Stomach smooth muscle (tissue), 2 donors: ENCODE measurements at regions not wholly inside any gene's neighbourhood (a gene's known extent, or its start where the extent isn't known, plus 50 kb on each side); places are given as distances from the start of the nearest gene placed in this dataset.

ENCODE experiments used
- H3K27ac ChIP-seq: one replicate; pipeline ENCODE4 v1.7.0; 2013; ENCODE audit warnings: mild to moderate bottlenecking, low read length, inconsistent platforms
- H3K27me3 ChIP-seq, 2 donors: one replicate each; pipeline ENCODE4 v1.7.0; 2013; ENCODE audit warnings: low read length in 2 of 2; ENCODE audit not compliant: insufficient read depth in 2 of 2, control insufficient read depth in 1 of 2
- H3K36me3 ChIP-seq, 2 donors: one replicate each; pipeline ENCODE4 v1.7.0; 2013; ENCODE audit warnings: low read length in 2 of 2; ENCODE audit not compliant: control insufficient read depth in 2 of 2, insufficient read depth in 2 of 2
- H3K4me1 ChIP-seq: one replicate; pipeline ENCODE4 v1.7.0; 2013; ENCODE audit warnings: low read length; ENCODE audit not compliant: control insufficient read depth, insufficient read depth
- H3K4me3 ChIP-seq, 2 donors: one replicate each; pipeline ENCODE4 v1.7.0; 2013; ENCODE audit warnings: low read length in 2 of 2
- H3K9ac ChIP-seq, 2 donors: one replicate each; pipeline ENCODE4 v1.7.0; 2013; ENCODE audit warnings: low read length in 2 of 2, mild to moderate bottlenecking in 1 of 2
- H3K9me3 ChIP-seq, 2 donors: one replicate each; pipeline ENCODE4 v1.7.0; 2013; ENCODE audit warnings: low read length in 2 of 2; ENCODE audit not compliant: control insufficient read depth in 2 of 2
- donor health status: healthy.
- donor health status: Pancreatic carcinoma.

GRCh38 chr3:124631727-124632126, 98.5 kb upstream of the UMPS start:
- Histone ChIP-seq H3K9me3 (no peaks in the 10 kb centered on the region), H3K27ac (no peak overlapping the region)

DNA sequence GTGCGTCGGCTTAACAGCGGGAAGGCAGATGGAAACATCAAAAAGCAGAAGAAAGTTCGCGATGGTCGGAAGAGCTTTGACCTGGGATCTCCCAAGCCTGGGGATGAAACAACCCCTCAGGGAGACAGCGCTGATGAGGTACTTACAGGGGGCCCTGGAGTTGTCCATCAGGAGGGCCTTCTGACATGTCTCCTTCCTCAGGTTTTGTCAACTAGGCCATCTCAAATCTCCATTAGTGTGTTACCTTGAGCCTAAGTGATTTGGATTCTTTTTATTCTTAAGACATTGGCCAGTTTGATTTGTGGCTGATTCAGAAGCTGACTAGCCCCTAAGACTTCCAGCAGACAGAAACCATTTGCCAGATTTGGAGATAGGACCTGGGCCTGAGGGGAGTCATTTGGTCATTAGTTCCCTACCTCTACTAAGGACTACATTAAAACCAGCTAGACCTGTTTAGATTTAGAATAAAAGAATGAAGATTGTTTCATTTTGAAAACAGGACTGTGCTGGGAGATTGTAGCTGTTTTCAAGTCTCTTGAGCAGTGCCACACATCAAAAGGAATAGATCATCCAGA, 97.6 kb upstream of the UMPS start:
- H3K4me1 ChIP-seq, result peaks cover 5% of the 10 kb centered on the region
- H3K9me3 ChIP-seq, result no peaks in the 10 kb centered on the region
- H3K27me3 ChIP-seq, result no peaks in the 10 kb centered on the region
- H3K36me3 ChIP-seq, result peaks cover 6 to 10% of the 10 kb centered on the region in 2 donors
- no peak overlapping the region for H3K27ac ChIP-seq
- no peak overlapping the region for H3K4me3 ChIP-seq
- H3K9ac ChIP-seq, result no peak overlapping the region

More at GRCh38 chr3:124631727-124632126, 98.5 kb upstream of the UMPS start:
- peaks cover 6 to 9% of the 10 kb centered on the region in 2 donors for H3K36me3 ChIP-seq
- H3K9ac ChIP-seq, result no peak overlapping the region
- H3K4me3 ChIP-seq, result no peak overlapping the region
- no peaks in the 10 kb centered on the region for H3K27me3 ChIP-seq
- H3K4me1 ChIP-seq, result peaks cover 4% of the 10 kb centered on the region

DNA sequence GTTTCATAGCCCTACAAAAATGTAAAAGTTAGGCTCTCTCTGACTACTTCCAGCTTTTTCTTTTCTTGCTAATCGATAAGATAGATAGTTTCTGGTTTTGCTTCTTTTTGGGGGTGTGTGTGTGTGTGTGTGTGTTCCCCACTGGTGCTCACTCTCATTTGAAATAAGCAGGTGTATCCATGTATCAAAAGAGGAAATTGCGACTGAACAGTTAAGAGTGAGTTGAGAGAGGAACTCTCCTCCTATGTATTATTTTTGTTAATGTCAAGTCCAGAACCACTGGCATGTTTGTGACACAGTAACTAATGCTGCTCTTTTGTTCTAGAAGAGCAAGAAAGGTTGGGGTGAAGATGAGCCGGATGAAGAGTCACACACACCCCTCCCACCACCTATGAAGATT, 96.7 kb upstream of the UMPS start:
- H3K4me3 ChIP-seq, result no peak overlapping the region
- no peak overlapping the region for H3K27ac ChIP-seq
- no peaks in the 10 kb centered on the region for H3K9me3 ChIP-seq
- H3K36me3 ChIP-seq, result peaks cover 6 to 10% of the 10 kb centered on the region in 2 donors
- H3K9ac ChIP-seq, result no peak overlapping the region
- H3K4me1 ChIP-seq, result peaks cover 5% of the 10 kb centered on the region
- no peaks in the 10 kb centered on the region for H3K27me3 ChIP-seq

DNA sequence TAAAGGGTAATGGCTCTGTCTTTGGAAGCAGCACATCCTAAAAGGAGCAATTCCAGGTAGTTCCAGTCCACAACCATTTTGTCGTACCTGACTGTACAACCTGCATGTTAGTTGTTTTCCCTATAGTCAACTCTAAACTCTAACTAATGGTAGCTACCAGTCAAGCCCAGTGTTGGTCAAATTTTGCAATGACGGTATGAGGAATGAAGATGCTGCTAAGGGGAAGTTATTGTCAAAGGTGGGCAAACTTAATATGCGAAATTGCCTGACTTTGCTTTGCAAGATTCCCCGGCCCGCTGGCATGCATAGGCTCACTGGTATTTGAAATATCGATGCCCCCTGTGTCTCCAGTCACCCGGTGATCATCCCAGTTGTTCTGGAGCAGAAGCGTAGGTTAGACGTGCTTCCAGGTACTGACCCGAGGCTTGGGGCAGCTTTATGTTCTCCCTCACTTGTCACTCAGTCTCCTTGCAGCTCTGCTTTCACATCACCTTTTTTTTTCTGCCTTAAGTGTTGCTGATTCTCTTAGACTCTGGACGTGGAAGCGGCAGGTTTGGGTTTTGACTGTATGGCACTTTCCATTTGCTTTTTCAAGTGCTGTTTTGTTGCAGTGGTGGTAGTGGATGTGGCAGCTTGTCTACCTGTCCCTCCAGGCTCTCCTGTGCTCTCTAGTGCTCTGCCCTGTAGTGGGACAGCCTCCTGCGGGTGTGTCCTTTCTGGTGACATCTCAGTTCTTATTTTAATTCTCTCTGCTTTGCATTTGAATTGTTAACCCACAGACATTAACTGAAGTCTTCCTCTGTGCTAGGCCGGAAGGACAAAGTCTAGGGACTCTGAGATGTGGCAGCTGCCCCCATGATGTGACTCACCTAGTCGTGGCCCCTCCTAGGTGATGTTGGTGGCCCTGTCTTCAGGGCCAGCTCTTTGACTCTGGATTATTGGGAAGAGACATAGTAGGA, 95.8 kb upstream of the UMPS start:
- H3K4me1 ChIP-seq, result peaks cover 5% of the 10 kb centered on the region
- H3K9ac ChIP-seq, result no peak overlapping the region
- no peak overlapping the region for H3K27ac ChIP-seq
- no peaks in the 10 kb centered on the region for H3K27me3 ChIP-seq
- H3K4me3 ChIP-seq, result no peak overlapping the region
- no peaks in the 10 kb centered on the region for H3K9me3 ChIP-seq
- peaks cover 6 to 10% of the 10 kb centered on the region in 2 donors for H3K36me3 ChIP-seq

- Histone ChIP-seq H3K27ac (no peak overlapping the region), H3K4me3 (no peak overlapping the region), H3K4me1 (peaks cover 5% of the 10 kb centered on the region)
Measured at GRCh38 chr3:124635169-124635539, 95.1 kb upstream of the UMPS start.

GRCh38 chr3:124636101-124636862, 94.0 kb upstream of the UMPS start:
- peak overlapping the region in 1 of 2 donors; percentile 3 for H3K4me3 ChIP-seq
- peak overlapping the region; percentile 63 for H3K27ac ChIP-seq
- H3K9ac ChIP-seq, result no peak overlapping the region
- no peaks in the 10 kb centered on the region for H3K9me3 ChIP-seq
- H3K36me3 ChIP-seq, result peaks cover 6 to 10% of the 10 kb centered on the region in 2 donors
- H3K27me3 ChIP-seq, result no peaks in the 10 kb centered on the region
- peaks cover 5% of the 10 kb centered on the region for H3K4me1 ChIP-seq

More at GRCh38 chr3:124635169-124635539, 95.1 kb upstream of the UMPS start:
- no peak overlapping the region for H3K9ac ChIP-seq
- H3K36me3 ChIP-seq, result peaks cover 6 to 10% of the 10 kb centered on the region in 2 donors
- no peaks in the 10 kb centered on the region for H3K27me3 ChIP-seq
- H3K9me3 ChIP-seq, result no peaks in the 10 kb centered on the region

- peaks cover 5% of the 10 kb centered on the region for H3K4me1 ChIP-seq
- peaks cover 6 to 10% of the 10 kb centered on the region in 2 donors for H3K36me3 ChIP-seq
- H3K9me3 ChIP-seq, result no peaks in the 10 kb centered on the region
- no peaks in the 10 kb centered on the region for H3K27me3 ChIP-seq
- peak overlapping the region; percentile 63 for H3K27ac ChIP-seq
- peak overlapping the region in 1 of 2 donors; percentile 3 for H3K4me3 ChIP-seq
- no peak overlapping the region for H3K9ac ChIP-seq
Measured at GRCh38 chr3:124636863-124637296, 93.4 kb upstream of the UMPS start.

- Histone ChIP-seq H3K4me3 (no peak overlapping the region), H3K27me3 (no peaks in the 10 kb centered on the region), H3K4me1 (peaks cover 5% of the 10 kb centered on the region), H3K9ac (no peak overlapping the region), H3K36me3 (peaks cover 0 to 7% of the 10 kb centered on the region in 2 donors), H3K9me3 (no peaks in the 10 kb centered on the region), H3K27ac (no peak overlapping the region)
Measured at GRCh38 chr3:124639406-124640237, 90.6 kb upstream of the UMPS start.

GRCh38 chr3:124640635-124641306, 89.5 kb upstream of the UMPS start:
- peaks cover 5% of the 10 kb centered on the region for H3K4me1 ChIP-seq
- H3K27me3 ChIP-seq, result no peaks in the 10 kb centered on the region
- no peak overlapping the region for H3K27ac ChIP-seq
- H3K9me3 ChIP-seq, result no peaks in the 10 kb centered on the region
- no peak overlapping the region for H3K9ac ChIP-seq
- no peak overlapping the region for H3K4me3 ChIP-seq
- H3K36me3 ChIP-seq, result peaks cover 0 to 3% of the 10 kb centered on the region in 2 donors
